Esophagus squamous epithelium (tissue), 5 donors: ENCODE measurements at regions not wholly inside any gene's neighbourhood (a gene's known extent, or its start where the extent isn't known, plus 50 kb on each side); places are given as distances from the start of the nearest gene placed in this dataset.

ENCODE experiments used
- DNase-seq: peaks from one replicate; lab custom pipeline; 2025; lab: John Stamatoyannopoulos, UW
- H3K27ac ChIP-seq, 4 donors: fragments of 200-600 bp; sonication (generic); one replicate each; pipeline ENCODE4 v1.5.1; 2016 to 2019; ENCODE audit warnings: mild to moderate bottlenecking in 1 of 4
- H3K27me3 ChIP-seq, 4 donors: fragments of 200-600 bp; sonication (generic); 1 replicate in 3 of 4; 2 replicates in 1 of 4; pipeline versions ENCODE4 v1.5.1 to v1.6.0; 2017 to 2021; ENCODE audit warnings: antibody characterized with exemption in 1 of 4
- H3K36me3 ChIP-seq, 3 donors: fragments of 200-600 bp; sonication (generic); one replicate each; pipeline ENCODE4 v1.5.1; 2016 to 2019
- H3K4me1 ChIP-seq, 3 donors: fragments of 200-600 bp; sonication (generic); one replicate each; pipeline ENCODE4 v1.5.1; 2017 to 2019
- H3K4me3 ChIP-seq, 4 donors: fragments of 200-600 bp; sonication (generic); 1 replicate in 3 of 4; 2 replicates in 1 of 4; pipeline ENCODE4 v1.5.1; 2016 to 2019; ENCODE audit warnings: mild to moderate bottlenecking in 2 of 4, moderate library complexity in 1 of 4
- H3K9me3 ChIP-seq, 3 donors: fragments of 200-600 bp; sonication (generic); one replicate each; pipeline ENCODE4 v1.5.1; 2016 to 2019
- CTCF ChIP-seq, 6 experiments: fragments of 450-650 bp in 4 of 6; fragments of 200-600 bp in 2 of 6; sonication (generic) in 2 of 6; IDR thresholded peaks; one replicate each; pipeline ENCODE4 v1.5.1; 2016 to 2019; ENCODE audit warnings: antibody characterized with exemption in 6 of 6, mild to moderate bottlenecking in 4 of 6, moderate library complexity in 4 of 6
- POLR2A ChIP-seq, 4 donors: fragments of 450-650 bp; IDR thresholded peaks; one replicate each; pipeline ENCODE4 v1.6.1; 2017; ENCODE audit warnings: antibody characterized with exemption in 4 of 4, mild to moderate bottlenecking in 4 of 4, moderate library complexity in 3 of 4
- WGBS, 2 donors: methylation state at CpG; one replicate each; pipeline ENCODE4 v1.1.5; 2018; 5-methylcytosine and 5-hydroxymethylcytosine counted together
- intact Hi-C: fragments of 100-400 bp; cut with DNase I; formaldehyde crosslinking; loops from one replicate; pipeline ENCODE4 v1.15.0; 2022
- donor health status: DM: yes; HTN: yes; CAD: no.

- Histone ChIP-seq H3K27me3 (no peaks in the 10 kb centered on the region), H3K36me3 (no peaks in the 10 kb centered on the region), H3K27ac (peak overlapping the region in 2 of 4 donors; percentile 22 to 36), H3K4me3 (no peak overlapping the region), H3K9me3 (no peaks in the 10 kb centered on the region), H3K4me1 (peaks cover 0 to 21% (median 12%) of the 10 kb centered on the region in 3 donors)
- TF ChIP-seq CTCF (IDR thresholded peaks at IDR 0.05) = no peak
- no peak for TF ChIP-seq POLR2A (IDR thresholded peaks at IDR 0.05)
- intact Hi-C loops = no loop called here
- WGBS, 2 donors = 34 to 38% methylated on average over 7 of the region's 7 CpGs
- DNase-seq = no peak
These were observed 89.2 kb upstream of the GLS start for GRCh38 chr2:190791347-190791975.

DNA sequence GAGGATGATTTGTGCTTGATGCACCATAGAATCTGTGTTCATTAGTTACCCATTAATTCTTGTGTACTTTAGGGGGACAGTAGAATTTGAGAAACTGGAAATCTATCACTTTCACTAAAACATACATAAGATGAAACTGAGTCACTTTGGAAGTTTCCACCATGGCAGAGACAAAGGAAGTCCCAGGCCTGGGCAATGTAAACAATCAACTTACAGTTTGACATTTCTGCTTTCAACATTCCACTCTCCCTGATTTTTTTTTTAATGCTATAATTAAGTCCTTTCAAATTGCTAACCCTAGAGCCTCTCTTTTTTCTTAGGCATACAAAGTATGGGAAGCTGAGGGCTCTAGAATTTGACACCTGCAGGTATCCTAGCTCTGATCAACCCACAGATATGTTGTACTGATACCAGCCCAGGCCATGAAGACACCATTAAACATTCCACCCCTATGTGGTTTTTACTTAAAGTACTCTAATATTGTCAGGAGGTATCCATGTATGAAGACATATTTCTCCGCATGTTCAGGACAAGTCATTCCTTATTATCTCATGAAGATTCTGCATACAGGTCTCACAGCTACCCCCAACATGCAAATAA lies 88.5 kb upstream of the GLS start:
- 64 to 100% methylated on average over 1 of the region's 1 CpG for WGBS, 2 donors
- DNase-seq = no peak
- H3K27ac ChIP-seq = peak overlapping the region in 2 of 4 donors; percentile 22 to 36
- no peaks in the 10 kb centered on the region for H3K27me3 ChIP-seq
- H3K4me1 ChIP-seq = peaks cover 0 to 18% (median 12%) of the 10 kb centered on the region in 3 donors
- no peaks in the 10 kb centered on the region for H3K36me3 ChIP-seq
- H3K4me3 ChIP-seq = no peak overlapping the region
- H3K9me3 ChIP-seq = no peaks in the 10 kb centered on the region
- intact Hi-C loops = no loop called here
- no peak for TF ChIP-seq POLR2A (IDR thresholded peaks at IDR 0.05)
- no peak for TF ChIP-seq CTCF (IDR thresholded peaks at IDR 0.05)

GRCh38 chr2:190792956-190793888 lies 87.4 kb upstream of the GLS start:
- Histone ChIP-seq H3K4me3 (no peak overlapping the region), H3K27ac (no peak overlapping the region), H3K36me3 (no peaks in the 10 kb centered on the region), H3K9me3 (no peaks in the 10 kb centered on the region), H3K4me1 (peaks cover 0 to 18% (median 12%) of the 10 kb centered on the region in 3 donors), H3K27me3 (no peaks in the 10 kb centered on the region)
- no peak for TF ChIP-seq POLR2A (IDR thresholded peaks at IDR 0.05)
- no peak for TF ChIP-seq CTCF (IDR thresholded peaks at IDR 0.05)
- WGBS, 2 donors = 66 to 69% methylated on average over 9 of the region's 9 CpGs
- DNase-seq = no peak
- intact Hi-C loops = no loop called here

DNA sequence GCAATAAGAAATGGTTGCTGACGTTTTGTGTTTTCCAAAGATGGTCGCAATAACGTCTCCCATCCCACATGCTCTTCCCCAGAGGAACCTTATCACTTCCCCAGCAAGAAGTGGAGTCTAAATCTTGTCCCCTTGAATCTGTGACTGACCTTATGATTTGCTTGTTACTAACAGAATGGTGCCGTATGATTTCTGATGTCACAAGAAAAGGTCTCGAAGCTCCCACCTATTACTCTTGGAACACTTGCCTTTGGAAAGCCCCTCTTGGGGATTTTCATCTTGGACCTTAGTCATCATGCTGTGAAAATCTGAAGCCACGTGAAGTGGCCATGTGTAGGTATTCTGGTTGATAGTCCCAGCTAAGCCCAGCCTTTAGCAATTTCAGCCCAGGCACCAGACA lies 86.2 kb upstream of the GLS start:
- Histone ChIP-seq H3K27ac (no peak overlapping the region), H3K36me3 (no peaks in the 10 kb centered on the region), H3K4me1 (peaks cover 0 to 18% (median 12%) of the 10 kb centered on the region in 3 donors), H3K4me3 (no peak overlapping the region), H3K9me3 (no peaks in the 10 kb centered on the region), H3K27me3 (no peaks in the 10 kb centered on the region)
- DNase-seq = no peak
- intact Hi-C loops = no loop called here
- WGBS, 2 donors = 80 to 92% methylated on average over 6 of the region's 6 CpGs
- TF ChIP-seq POLR2A (IDR thresholded peaks at IDR 0.05) (no peak), CTCF (IDR thresholded peaks at IDR 0.05) (no peak)

GRCh38 chr2:190794790-190795189 lies 85.8 kb upstream of the GLS start:
- no peaks in the 10 kb centered on the region for H3K27me3 ChIP-seq
- no peaks in the 10 kb centered on the region for H3K36me3 ChIP-seq
- peaks cover 0 to 18% (median 12%) of the 10 kb centered on the region in 3 donors for H3K4me1 ChIP-seq
- TF ChIP-seq CTCF (IDR thresholded peaks at IDR 0.05) = no peak
- no peaks in the 10 kb centered on the region for H3K9me3 ChIP-seq
- no peak overlapping the region for H3K27ac ChIP-seq
- DNase-seq = no peak
- intact Hi-C loops = no loop called here
- no peak overlapping the region for H3K4me3 ChIP-seq
